Posterior vena cava (tissue), 2 donors: ENCODE measurements at regions not wholly inside any gene's neighbourhood (a gene's known extent, or its start where the extent isn't known, plus 50 kb on each side); places are given as distances from the start of the nearest gene placed in this dataset.
"Not testable (repeated sequence)": the region's sequence is repeated elsewhere in the genome, so short reads cannot be mapped to it uniquely, and the experiment has no call there.

ENCODE experiments used
- DNase-seq: peaks from one replicate; pipeline ENCODE4 v3.0.0-alpha.2; 2020; ENCODE audit warnings: low spot score
- intact Hi-C, 2 donors: fragments of 100-400 bp; cut with DNase I; formaldehyde crosslinking; loops; one replicate each; pipeline versions ENCODE4 v1.14.1 to v1.14.2; 2022 to 2023
- donor health status: DM: yes; HTN: yes; CAD: no.
- donor health status: DM: yes; HTN: yes; CAD: no.

DNA sequence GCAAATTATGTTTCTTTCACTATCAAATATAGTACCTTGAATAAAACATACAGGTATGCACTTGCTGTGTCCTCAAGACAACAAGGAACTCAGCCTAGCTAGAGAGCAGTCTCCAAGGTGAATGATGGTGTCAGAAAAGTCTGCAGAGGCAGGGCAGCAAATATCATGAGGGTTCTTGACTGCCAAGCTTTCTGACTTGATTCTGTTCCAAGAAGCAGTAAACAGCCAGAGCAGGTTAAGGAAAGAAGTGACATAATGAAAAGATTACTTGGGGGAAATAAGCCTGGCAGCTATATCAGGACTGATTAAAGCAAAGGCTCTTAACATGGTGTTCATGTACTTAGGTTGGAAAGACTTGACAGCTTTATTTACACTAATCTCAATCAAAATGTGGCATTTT is 192.2 kb upstream of the GADL1 start:
- intact Hi-C loops, result no loop called here
- no peak for DNase-seq

GRCh38 chr3:31091748-31092147 is 197.3 kb upstream of the GADL1 start:
- DNase-seq, result no peak
- intact Hi-C loops, result no loop called here

DNA sequence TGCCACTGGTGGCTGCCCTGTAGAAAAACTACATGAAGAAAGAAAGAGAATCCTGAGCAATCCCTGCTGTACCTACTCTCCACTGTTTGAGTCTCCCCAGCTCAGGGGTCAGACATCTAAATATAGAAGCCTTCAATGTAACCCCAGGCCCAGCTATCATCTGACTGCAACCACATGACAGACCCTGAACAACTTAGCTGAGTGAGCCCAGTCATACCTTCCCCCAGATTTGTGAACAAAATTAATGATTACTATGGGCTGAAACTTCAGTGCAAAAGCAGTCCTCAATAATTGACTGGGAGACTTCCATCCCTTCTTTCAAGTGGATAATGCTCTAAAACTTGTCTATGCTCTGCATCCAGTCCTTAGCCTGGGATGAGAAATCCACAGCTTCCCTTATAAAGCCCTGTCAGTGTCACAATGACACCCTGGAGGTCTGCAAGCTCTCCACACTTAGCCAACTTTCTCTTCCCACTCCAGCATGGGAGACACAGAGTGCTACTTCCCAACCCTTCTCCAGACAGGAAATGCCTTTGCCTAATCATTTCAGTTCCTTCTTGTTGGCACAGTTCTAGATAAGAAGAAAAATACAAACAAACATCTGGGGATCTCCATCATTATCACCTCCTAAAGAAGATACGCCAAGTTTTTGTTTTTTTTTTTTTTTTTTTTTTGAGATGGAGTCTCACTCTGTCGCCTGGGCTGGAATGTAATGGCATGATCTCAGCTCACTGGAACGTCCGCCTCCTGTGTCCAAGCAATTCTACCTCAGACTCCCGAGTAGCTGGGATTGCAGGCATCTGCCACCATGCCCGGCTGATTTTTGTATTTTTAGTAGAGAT is 198.5 kb upstream of the GADL1 start:
- intact Hi-C loops, result no loop called here
- no peak for DNase-seq

GRCh38 chr3:31093606-31094005 is 199.1 kb upstream of the GADL1 start:
- intact Hi-C loops, result no loop called here
- DNase-seq, result no peak

- intact Hi-C loops, result no loop called here
- no peak for DNase-seq
Observed at GRCh38 chr3:31094048-31094447, 199.6 kb upstream of the GADL1 start.

DNA sequence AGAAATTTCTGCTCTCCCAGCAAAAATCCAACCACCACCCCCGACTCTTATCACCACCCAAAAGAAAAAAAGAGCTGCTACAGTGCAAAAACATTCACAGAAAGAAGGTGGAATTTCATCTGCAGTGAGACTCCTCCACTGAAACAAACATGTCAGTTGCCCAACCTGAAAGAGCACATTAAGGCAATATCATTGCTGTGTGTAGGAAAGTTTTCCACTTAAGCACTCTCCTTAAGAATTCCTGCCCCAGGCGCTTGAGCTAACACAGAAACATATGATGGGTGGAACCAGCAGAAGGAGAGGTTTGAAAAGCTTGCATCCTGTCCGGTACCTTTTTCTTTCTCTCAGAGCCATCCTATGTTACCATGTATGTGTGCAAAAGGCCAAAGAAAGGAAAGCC is 200.8 kb upstream of the GADL1 start:
- DNase-seq, result no peak
- intact Hi-C loops, result no loop called here

DNA sequence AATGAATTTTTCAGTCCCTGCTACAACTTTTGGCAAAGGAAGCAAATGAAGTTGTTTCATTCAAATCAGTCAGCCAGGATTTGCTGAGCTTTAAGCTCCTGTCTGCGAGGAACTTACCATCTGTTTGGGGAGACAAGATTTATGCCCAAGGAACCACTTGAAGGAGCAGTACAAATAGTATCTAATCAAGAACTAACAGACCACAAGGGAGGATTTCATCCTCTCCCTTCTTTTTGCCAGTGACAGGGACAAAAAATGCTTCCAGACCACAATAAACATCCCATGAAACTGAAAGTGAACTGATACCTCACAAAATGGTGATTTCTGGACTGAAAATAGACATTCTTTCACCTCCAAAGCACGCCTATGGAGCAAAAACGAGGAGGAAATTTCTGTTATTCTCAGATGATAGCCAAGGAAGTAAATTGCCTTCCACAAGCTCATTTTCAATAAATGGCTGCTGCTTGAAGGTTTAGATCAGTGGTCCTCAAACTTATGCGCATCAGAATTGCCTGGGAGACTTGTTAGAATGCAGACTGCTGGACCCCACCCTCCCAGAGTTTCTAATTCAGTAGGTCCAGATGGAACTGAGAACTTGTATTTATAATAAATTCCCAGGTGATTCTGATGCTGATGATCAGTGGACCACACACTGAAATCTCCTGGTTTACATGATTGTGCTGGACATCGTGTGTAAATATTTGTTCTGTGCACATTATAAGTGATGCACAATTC is 202.4 kb upstream of the GADL1 start:
- DNase-seq, result no peak

DNA sequence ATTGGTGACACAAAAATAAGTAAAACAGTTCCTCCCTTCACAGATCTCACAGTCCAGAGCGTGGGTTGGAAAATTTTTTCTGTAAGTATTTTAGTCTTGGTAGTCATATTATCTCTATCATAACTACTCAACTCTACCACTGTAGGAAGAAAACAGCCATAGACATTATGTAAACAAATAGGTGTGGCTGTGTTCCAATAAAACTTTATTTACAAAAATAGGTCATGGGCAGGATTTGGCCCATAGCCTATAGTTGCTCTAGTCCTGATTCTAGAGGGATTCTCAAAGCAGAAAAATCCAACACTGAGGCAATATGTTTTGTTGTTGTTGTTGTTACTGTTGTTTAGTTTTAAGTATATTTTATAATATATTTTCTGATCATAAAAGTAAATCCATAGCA is 206.1 kb upstream of the GADL1 start:
- intact Hi-C loops, result no loop called here
- DNase-seq, result no peak

More for the DNA sequence above, 202.4 kb upstream of the GADL1 start:
- intact Hi-C loops, result no loop called here

DNA sequence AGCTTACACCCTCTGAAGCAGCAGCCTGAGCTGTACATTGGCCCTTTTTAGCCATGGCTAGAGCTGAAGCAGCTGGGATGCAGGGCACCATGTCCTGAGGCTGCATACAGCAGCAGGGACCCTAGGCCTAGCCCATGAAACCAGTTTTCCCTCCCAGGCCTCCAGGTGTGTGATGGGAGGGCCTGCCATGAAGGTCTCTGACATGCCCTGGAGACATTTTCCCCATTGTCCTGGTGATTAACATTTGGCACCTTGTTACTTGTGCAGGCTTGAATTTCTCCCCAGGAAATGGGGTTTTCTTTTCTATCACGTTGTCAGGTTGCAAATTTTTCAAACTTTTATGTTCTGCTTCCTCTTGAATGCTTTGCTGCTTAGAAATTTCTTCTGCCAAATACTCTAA is 206.8 kb upstream of the GADL1 start:
- intact Hi-C loops, DNase-seq: not testable (repeated sequence)

GRCh38 chr3:31102196-31102879 is 207.9 kb upstream of the GADL1 start:
- no peak for DNase-seq
- intact Hi-C loops, result no loop called here

DNA sequence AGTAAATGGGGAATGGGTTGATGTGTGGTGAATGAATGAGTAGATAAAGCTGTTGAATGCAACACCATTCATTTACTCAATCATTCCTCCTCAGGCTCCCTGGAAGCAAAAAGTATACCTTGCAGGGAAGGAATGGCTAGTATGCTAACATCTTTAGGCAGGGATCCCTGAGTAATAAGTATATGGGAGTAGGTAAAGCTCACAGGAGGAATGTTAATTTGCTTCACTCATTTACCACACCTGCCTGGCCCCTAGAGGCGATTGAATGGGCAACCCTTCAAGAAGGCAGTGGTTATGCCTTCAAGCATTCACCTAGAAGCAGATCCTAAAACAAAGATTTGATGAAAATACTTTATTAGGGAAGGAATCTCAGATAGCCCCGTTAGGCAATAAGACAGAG is 208.7 kb upstream of the GADL1 start:
- intact Hi-C loops, result no loop called here
- no peak for DNase-seq

GRCh38 chr3:31103623-31104180 is 209.2 kb upstream of the GADL1 start:
- DNase-seq, result no peak
- intact Hi-C loops, result no loop called here

GRCh38 chr3:31105011-31105410 is 210.6 kb upstream of the GADL1 start:
- intact Hi-C loops, result no loop called here
- DNase-seq, result no peak

GRCh38 chr3:31105438-31106077 is 211.1 kb upstream of the GADL1 start:
- no peak for DNase-seq
- intact Hi-C loops, result no loop called here

GRCh38 chr3:31106204-31106603 is 211.7 kb upstream of the GADL1 start:
- DNase-seq, result no peak
- intact Hi-C loops, result no loop called here

- no peak for DNase-seq
- intact Hi-C loops, result no loop called here
Observed at GRCh38 chr3:31106912-31107311, 212.5 kb upstream of the GADL1 start.

DNA sequence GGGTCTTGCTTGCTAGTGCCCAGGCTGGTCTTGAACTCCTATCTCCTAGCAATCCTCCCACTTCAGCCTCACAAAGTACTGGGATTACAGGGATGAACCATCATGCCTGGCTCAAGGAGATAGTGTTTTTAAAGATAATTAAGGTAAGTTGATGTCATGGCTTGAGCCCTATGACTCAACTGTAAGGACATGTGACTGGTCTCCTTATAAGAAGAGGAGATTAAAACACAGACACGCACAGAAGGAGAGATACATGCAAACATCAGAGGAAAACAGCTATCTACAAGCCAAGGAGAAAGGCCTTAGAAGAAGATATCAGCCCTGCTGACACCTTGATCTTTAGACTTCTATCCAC is 220.4 kb upstream of the GADL1 start:
- intact Hi-C loops, result no loop called here
- no peak for DNase-seq

- DNase-seq, intact Hi-C loops: not testable (repeated sequence)
Observed at GRCh38 chr3:31115531-31115930, 221.1 kb upstream of the GADL1 start.

DNA sequence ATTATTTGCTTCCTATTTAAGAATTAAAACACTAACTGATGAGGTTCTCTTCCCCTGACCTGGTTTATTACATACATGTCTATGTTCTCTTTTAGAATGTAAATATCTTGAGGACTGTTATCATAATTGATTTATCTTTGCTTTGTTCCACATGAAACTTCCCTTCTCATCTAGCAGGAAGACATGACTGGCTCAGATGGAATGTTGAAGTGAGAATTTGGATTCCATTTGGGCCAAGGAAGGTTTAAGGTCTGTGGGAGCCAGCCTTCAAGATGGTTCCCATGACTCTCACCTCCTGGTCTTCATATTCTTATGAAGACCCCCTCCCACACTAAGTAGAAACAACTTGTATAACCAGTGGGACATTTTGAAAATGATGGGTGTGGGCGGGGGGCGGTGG is 222.2 kb upstream of the GADL1 start:
- intact Hi-C loops, result no loop called here
- DNase-seq, result no peak

- no peak for DNase-seq
- intact Hi-C loops, result no loop called here
Observed at GRCh38 chr3:31117854-31118253, 223.4 kb upstream of the GADL1 start.
